GM23338 (cell line): ENCODE measurements at regions not wholly inside any gene's neighbourhood (a gene's known extent, or its start where the extent isn't known, plus 50 kb on each side); places are given as distances from the start of the nearest gene placed in this dataset.

Experiments used
- ATAC-seq: fragments of 200-7000 bp; cut with Tn5 transposase; 3 replicates; pipeline ENCODE4 v1.9.1; 2020
- DNase-seq: peaks from one replicate; pipeline ENCODE4 v3.0.0-alpha.2; 2015; ENCODE audit warnings: low spot score
- H2AFZ ChIP-seq: fragments of 200-600 bp; sonication (generic); 2 replicates; pipeline ENCODE4 v1.8.0; 2016; ENCODE audit warnings: antibody characterized with exemption, mild to moderate bottlenecking, moderate library complexity
- H3F3A ChIP-seq: fragments of 200-600 bp; sonication (generic); replicated peaks from 2 replicates; pipeline ENCODE4 v1.8.0; 2017; ENCODE audit warnings: antibody characterized with exemption, mixed run types, low read depth
- H3K27ac ChIP-seq: fragments of 200-600 bp; sonication (generic); 2 replicates; pipeline ENCODE4 v1.6.1; 2016; ENCODE audit warnings: low read depth
- H3K27me3 ChIP-seq: fragments of 200-600 bp; sonication (generic); 2 replicates; pipeline ENCODE4 v1.8.0; 2016; ENCODE audit warnings: mild to moderate bottlenecking, mixed run types, moderate library complexity; ENCODE audit not compliant: insufficient read depth
- H3K36me3 ChIP-seq: fragments of 200-600 bp; sonication (generic); 2 replicates; pipeline ENCODE4 v1.8.0; 2016; ENCODE audit warnings: mild to moderate bottlenecking; ENCODE audit not compliant: insufficient read depth
- H3K4me1 ChIP-seq: fragments of 200-600 bp; sonication (generic); 2 replicates; pipeline ENCODE4 v1.8.0; 2016; ENCODE audit warnings: mild to moderate bottlenecking, moderate library complexity; ENCODE audit not compliant: insufficient read depth
- H3K4me2 ChIP-seq: fragments of 200-600 bp; sonication (generic); 2 replicates; pipeline ENCODE4 v1.7.1; 2017; ENCODE audit warnings: mixed run types
- H3K4me3 ChIP-seq: fragments of 200-600 bp; sonication (generic); 2 replicates; pipeline ENCODE4 v1.6.1; 2016; ENCODE audit warnings: mixed run types
- H3K79me2 ChIP-seq: fragments of 200-600 bp; sonication (generic); replicated peaks from 2 replicates; pipeline ENCODE4 v1.8.0; 2017; ENCODE audit warnings: mild to moderate bottlenecking; ENCODE audit not compliant: insufficient read depth
- H3K9me2 ChIP-seq: fragments of 200-600 bp; sonication (generic); 2 replicates; pipeline ENCODE4 v1.8.0; 2017; ENCODE audit not compliant: insufficient read depth
- H4K20me1 ChIP-seq: fragments of 200-600 bp; sonication (generic); replicated peaks from 2 replicates; pipeline ENCODE4 v1.8.0; 2017; ENCODE audit warnings: mild to moderate bottlenecking; ENCODE audit not compliant: insufficient read depth
- H3K27ac Mint-ChIP-seq: 2 replicates; pipeline ENCODE4 v1.8.0; 2020; ENCODE audit warnings: inconsistent platforms, mild to moderate bottlenecking, moderate library complexity, mixed read lengths
- H3K27me3 Mint-ChIP-seq: 3 replicates; pipeline ENCODE4 v1.8.0; 2022; ENCODE audit warnings: low read depth, mild to moderate bottlenecking, moderate library complexity, mixed read lengths, inconsistent platforms; ENCODE audit not compliant: insufficient read depth, poor library complexity
- H3K36me3 Mint-ChIP-seq: 3 replicates; pipeline ENCODE4 v1.8.0; 2021; ENCODE audit warnings: low read depth, mild to moderate bottlenecking, inconsistent platforms, moderate library complexity, mixed read lengths
- H3K4me1 Mint-ChIP-seq: 3 replicates; pipeline ENCODE4 v1.8.0; 2020; ENCODE audit warnings: mild to moderate bottlenecking, inconsistent platforms, mixed read lengths
- H3K4me3 Mint-ChIP-seq: 3 replicates; pipeline ENCODE4 v1.8.0; 2021; ENCODE audit warnings: moderate library complexity, mild to moderate bottlenecking, inconsistent platforms, mixed read lengths
- H3K9me3 Mint-ChIP-seq: 3 replicates; pipeline ENCODE4 v1.8.0; 2020; ENCODE audit warnings: moderate library complexity, mild to moderate bottlenecking, inconsistent platforms, mixed read lengths
- CTCF ChIP-seq, 2 experiments: fragments of 200-600 bp in 1 of 2; sonication (generic) in 1 of 2; conservative IDR thresholded peaks; 2 replicates each; pipeline versions ENCODE4 v1.5.1 to v1.6.1; 2016 to 2017; ENCODE audit warnings: antibody characterized with exemption in 2 of 2, low read depth in 2 of 2, mild to moderate bottlenecking in 2 of 2, moderate library complexity in 1 of 2
- ETS1 ChIP-seq: IDR thresholded peaks from 2 replicates; pipeline ENCODE4 v1.6.1; 2016; ENCODE audit warnings: antibody characterized with exemption
- EZH2phosphoT487 ChIP-seq: fragments of 200-600 bp; sonication (generic); IDR thresholded peaks from one replicate; pipeline ENCODE4 v1.8.1; 2018; ENCODE audit warnings: antibody characterized with exemption; ENCODE audit not compliant: unreplicated experiment
- JUNB ChIP-seq: IDR thresholded peaks from one replicate; pipeline ENCODE4 v1.6.1; 2016; ENCODE audit warnings: antibody characterized with exemption; ENCODE audit not compliant: unreplicated experiment
- NANOG ChIP-seq: IDR thresholded peaks from 2 replicates; pipeline ENCODE4 v1.6.1; 2016; ENCODE audit warnings: antibody characterized with exemption, borderline replicate concordance
- POLR2AphosphoS5 ChIP-seq: IDR thresholded peaks from 2 replicates; pipeline ENCODE4 v1.6.1; 2016; ENCODE audit warnings: antibody characterized with exemption, low read depth
- STAT1 ChIP-seq: IDR thresholded peaks from one replicate; pipeline ENCODE4 v1.6.1; 2016; ENCODE audit warnings: antibody characterized with exemption; ENCODE audit not compliant: unreplicated experiment
- ZNF114 ChIP-seq: fragments of 250-450 bp; sonication (Bioruptor Pico); IDR thresholded peaks from 2 replicates; pipeline ENCODE4 v1.5.0; 2020; ENCODE audit warnings: mild to moderate bottlenecking, moderate library complexity
- ZNF462 ChIP-seq: fragments of 250-450 bp; sonication (Bioruptor Pico); IDR thresholded peaks from 2 replicates; pipeline ENCODE4 v1.5.0; 2020; ENCODE audit warnings: mild to moderate bottlenecking, moderate library complexity

- TF ChIP-seq ETS1 (no peak), STAT1 (no peak), ZNF462 (CRISPR knock-in tag) (no peak)
These were observed 217.3 kb downstream of the MID1IP1 start (continued) for GRCh38 chrX:39018541-39018940.

DNA sequence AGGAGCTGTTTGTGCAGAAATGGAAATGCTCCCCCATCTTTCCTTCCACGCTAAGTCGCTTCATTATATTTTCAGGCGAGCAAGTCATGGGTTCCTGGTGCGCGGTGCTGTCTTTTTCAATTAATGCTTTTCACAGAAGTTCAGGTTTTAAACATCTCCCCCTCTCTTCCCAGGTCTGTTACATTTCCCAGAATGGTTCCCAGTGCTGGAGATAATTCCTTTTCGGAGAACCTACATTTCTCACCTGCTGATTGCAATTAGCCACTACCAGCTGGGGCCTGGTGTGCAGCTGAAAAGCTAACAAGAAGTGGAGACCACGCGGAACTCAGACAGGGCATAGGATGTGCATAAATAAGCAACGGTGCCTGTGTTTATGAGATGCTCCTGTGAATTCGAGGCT lies 217.8 kb downstream of the MID1IP1 start:
- H3K9me3 Mint-ChIP-seq, result no peaks in the 10 kb centered on the region
- H3K27me3 Mint-ChIP-seq, result no peaks in the 10 kb centered on the region
- Histone ChIP-seq H4K20me1 (no peaks in the 10 kb centered on the region), H2AFZ (no peak overlapping the region), H3K9me2 (0 out of 2 replicates have a peak, but pooled peaks cover 3% of the 10 kb centered on the region), H3K4me2 (no peak overlapping the region), H3K79me2 (no peaks in the 10 kb centered on the region), H3K27ac (no peak overlapping the region), H3K36me3 (no peaks in the 10 kb centered on the region), H3K4me1 (no peaks in the 10 kb centered on the region), H3F3A (no peaks in the 10 kb centered on the region), H3K27me3 (no peaks in the 10 kb centered on the region), H3K4me3 (no peak overlapping the region)
- TF ChIP-seq ZNF114 (no peak), JUNB (no peak), POLR2AphosphoS5 (no peak), NANOG (no peak), EZH2phosphoT487 (no peak), CTCF (conservative IDR thresholded peaks at IDR 0.05; ENCODE audit: low read depth in 2 of 2) (no peak)
- no peak overlapping the region for H3K27ac Mint-ChIP-seq
- no peak for DNase-seq
- no peaks in the 10 kb centered on the region for H3K36me3 Mint-ChIP-seq
- H3K4me1 Mint-ChIP-seq, result peaks cover 7% of the 10 kb centered on the region
- no peak overlapping the region for H3K4me3 Mint-ChIP-seq
- no peak for ATAC-seq
